Adipocyte (in vitro differentiated cells): ENCODE measurements at regions not wholly inside any gene's neighbourhood (a gene's known extent, or its start where the extent isn't known, plus 50 kb on each side); places are given as distances from the start of the nearest gene placed in this dataset.
A peak's percentile ranks its signal among the peaks of the same experiment; 100 is the strongest.

ENCODE experiments used
- DNase-seq: peaks from one replicate; pipeline ENCODE4 v3.0.0-alpha.2; 2015; ENCODE audit warnings: low read depth
- H3K27me3 ChIP-seq: replicated peaks from 2 replicates; pipeline ENCODE4 v1.7.0; 2013; ENCODE audit warnings: mild to moderate bottlenecking, low read length, moderate library complexity; ENCODE audit not compliant: control insufficient read depth, insufficient read depth
- H3K36me3 ChIP-seq: 2 replicates; pipeline ENCODE4 v1.7.0; 2013; ENCODE audit warnings: low read length, mild to moderate bottlenecking, moderate library complexity; ENCODE audit not compliant: control insufficient read depth, insufficient read depth, severe bottlenecking
- H3K4me1 ChIP-seq: 2 replicates; pipeline ENCODE4 v1.7.0; 2013; ENCODE audit warnings: mild to moderate bottlenecking, low read length, moderate library complexity; ENCODE audit not compliant: control insufficient read depth, insufficient read depth
- H3K4me3 ChIP-seq: 2 replicates; pipeline ENCODE4 v1.7.0; 2013; ENCODE audit warnings: mild to moderate bottlenecking, low read length, moderate library complexity
- H3K9ac ChIP-seq: 2 replicates; pipeline ENCODE4 v1.7.0; 2013; ENCODE audit warnings: mild to moderate bottlenecking, low read length, moderate library complexity
- H3K9me3 ChIP-seq: 2 replicates; pipeline ENCODE4 v1.7.0; 2013; ENCODE audit warnings: mild to moderate bottlenecking, low read length, moderate library complexity; ENCODE audit not compliant: control insufficient read depth

- peak overlapping the region; percentile 66 for H3K4me3 ChIP-seq
These were observed 85.9 kb downstream of the NR2F2 start for GRCh38 chr15:96416218-96416933.

GRCh38 chr15:96416934-96417759 is 86.6 kb downstream of the NR2F2 start:
- peak; percentile 41 for DNase-seq

More at GRCh38 chr15:96416218-96416933, 85.9 kb downstream of the NR2F2 start:
- no peak for DNase-seq
- no peak overlapping the region for H3K9ac ChIP-seq
- no peaks in the 10 kb centered on the region for H3K36me3 ChIP-seq
- H3K27me3 ChIP-seq = peaks cover 81% of the 10 kb centered on the region
- H3K9me3 ChIP-seq = no peaks in the 10 kb centered on the region
- peaks cover 7% of the 10 kb centered on the region for H3K4me1 ChIP-seq

DNA sequence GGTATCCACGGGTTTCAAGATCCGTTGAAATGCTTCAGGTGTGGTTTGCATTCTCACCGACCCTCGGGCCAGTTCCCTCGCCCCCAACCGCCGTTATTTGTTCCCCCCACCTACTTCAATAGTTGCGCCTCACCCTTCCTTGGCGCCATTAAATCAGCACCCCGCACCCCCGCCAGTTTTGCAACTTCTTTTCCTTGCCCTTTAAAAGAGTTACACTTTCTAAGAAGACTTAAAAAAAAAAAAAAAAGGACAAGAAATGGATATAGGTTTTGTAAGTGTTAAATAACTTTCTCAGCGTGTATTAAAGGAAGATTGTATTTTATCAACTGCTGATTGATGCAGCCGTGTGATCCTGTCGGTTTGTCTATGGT is 87.2 kb downstream of the NR2F2 start:
- peaks cover 7% of the 10 kb centered on the region for H3K4me1 ChIP-seq
- no peaks in the 10 kb centered on the region for H3K9me3 ChIP-seq
- no peak overlapping the region for H3K9ac ChIP-seq
- no peaks in the 10 kb centered on the region for H3K36me3 ChIP-seq
- DNase-seq = no peak
- no peak overlapping the region for H3K4me3 ChIP-seq
- H3K27me3 ChIP-seq = peaks cover 77% of the 10 kb centered on the region

More at GRCh38 chr15:96416934-96417759, 86.6 kb downstream of the NR2F2 start:
- H3K27me3 ChIP-seq = peaks cover 77% of the 10 kb centered on the region
- peak overlapping the region; percentile 66 for H3K4me3 ChIP-seq
- no peak overlapping the region for H3K9ac ChIP-seq
- H3K36me3 ChIP-seq = no peaks in the 10 kb centered on the region
- H3K9me3 ChIP-seq = no peaks in the 10 kb centered on the region
- H3K4me1 ChIP-seq = peaks cover 7% of the 10 kb centered on the region

DNA sequence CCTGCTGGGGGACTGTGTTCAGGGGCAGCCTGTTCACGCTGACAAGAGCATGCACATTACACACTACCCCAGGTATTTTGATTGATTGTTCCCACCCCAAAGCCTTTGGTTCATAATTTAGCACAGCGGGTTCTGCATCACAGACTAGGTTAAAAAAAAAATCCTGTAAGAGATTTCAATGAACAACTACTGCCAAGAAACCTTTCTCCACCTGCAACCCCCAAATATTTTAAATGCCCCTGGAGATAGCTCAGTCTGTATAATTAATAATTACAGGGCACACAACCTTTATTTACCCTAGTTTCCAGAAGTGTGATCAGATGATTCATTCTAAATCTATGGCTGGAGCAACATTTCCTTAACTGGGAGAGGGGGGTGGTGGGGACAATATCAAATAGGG is 87.6 kb downstream of the NR2F2 start:
- Histone ChIP-seq H3K4me3 (no peak overlapping the region), H3K9ac (no peak overlapping the region), H3K27me3 (peaks cover 75% of the 10 kb centered on the region), H3K4me1 (peaks cover 7% of the 10 kb centered on the region), H3K9me3 (no peaks in the 10 kb centered on the region), H3K36me3 (no peaks in the 10 kb centered on the region)
- DNase-seq = no peak

DNA sequence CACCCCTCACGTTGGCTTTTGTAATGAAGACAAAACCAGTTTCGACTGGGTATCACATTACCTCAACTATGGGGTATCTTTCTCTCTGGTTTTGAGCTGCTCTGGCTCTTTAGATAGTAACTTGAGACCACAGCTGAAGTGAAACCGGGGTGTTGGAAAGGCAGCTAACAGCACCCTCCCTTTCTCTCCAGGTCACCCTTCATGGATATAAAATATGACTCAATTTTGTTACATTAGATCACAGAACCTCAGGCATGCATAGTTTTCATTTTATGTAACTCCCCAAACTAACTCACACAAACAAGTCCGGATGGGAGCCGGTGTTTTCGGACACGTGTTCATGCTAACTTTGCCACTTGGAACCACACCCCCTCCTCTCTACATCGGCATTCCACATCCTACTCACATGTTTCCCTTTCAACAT is 90.7 kb downstream of the NR2F2 start:
- H3K4me1 ChIP-seq = peaks cover 9% of the 10 kb centered on the region
- H3K36me3 ChIP-seq = no peaks in the 10 kb centered on the region
- H3K9me3 ChIP-seq = no peaks in the 10 kb centered on the region
- peak; percentile 23 for DNase-seq
- peaks cover 45% of the 10 kb centered on the region for H3K27me3 ChIP-seq
- no peak overlapping the region for H3K4me3 ChIP-seq
- no peak overlapping the region for H3K9ac ChIP-seq

DNA sequence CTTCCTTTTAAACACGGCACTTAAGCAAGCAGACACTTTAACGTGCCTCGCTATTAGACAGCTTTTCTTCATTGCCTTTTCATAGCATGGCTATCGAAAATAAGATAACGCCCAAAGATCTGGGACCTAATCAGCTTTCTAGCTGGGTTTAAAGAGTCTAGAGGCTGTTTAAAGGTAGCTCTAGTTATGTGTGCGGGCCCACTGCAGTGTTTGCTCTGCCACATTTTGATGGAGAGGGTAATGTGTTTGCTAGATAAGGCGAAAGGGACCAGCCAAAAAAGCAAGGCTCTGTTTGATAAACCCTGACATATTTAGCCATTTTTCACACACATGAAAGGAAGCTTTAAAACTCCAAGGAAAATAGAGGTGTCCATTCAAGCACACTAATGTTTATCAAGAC is 91.6 kb downstream of the NR2F2 start:
- Histone ChIP-seq H3K9ac (no peak overlapping the region), H3K27me3 (peaks cover 36% of the 10 kb centered on the region), H3K36me3 (no peaks in the 10 kb centered on the region), H3K4me3 (no peak overlapping the region), H3K4me1 (peaks cover 10% of the 10 kb centered on the region), H3K9me3 (no peaks in the 10 kb centered on the region)
- DNase-seq = no peak

DNA sequence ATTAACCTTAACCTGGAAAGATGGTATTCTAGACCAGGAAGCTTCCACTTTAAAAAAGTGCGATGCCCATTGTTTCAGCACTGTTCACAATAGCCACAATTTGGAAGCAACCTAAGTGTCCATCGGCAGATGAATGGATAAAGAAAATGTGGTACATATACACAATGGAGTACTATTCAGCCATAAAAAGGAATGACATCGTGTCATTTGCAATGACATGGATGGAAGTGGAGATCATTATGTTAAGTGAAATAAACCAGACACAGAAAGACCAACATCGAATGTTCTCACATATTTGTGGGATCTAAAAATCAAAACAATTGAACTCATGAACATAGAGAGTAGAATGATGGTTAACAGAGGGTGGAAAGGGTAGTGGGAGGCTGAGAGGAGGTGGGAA is 94.2 kb downstream of the NR2F2 start:
- H3K4me3 ChIP-seq = no peak overlapping the region
- no peak for DNase-seq
- H3K4me1 ChIP-seq = peaks cover 20% of the 10 kb centered on the region
- peaks cover 13% of the 10 kb centered on the region for H3K27me3 ChIP-seq
- no peaks in the 10 kb centered on the region for H3K36me3 ChIP-seq
- H3K9me3 ChIP-seq = no peaks in the 10 kb centered on the region
- H3K9ac ChIP-seq = no peak overlapping the region

DNA sequence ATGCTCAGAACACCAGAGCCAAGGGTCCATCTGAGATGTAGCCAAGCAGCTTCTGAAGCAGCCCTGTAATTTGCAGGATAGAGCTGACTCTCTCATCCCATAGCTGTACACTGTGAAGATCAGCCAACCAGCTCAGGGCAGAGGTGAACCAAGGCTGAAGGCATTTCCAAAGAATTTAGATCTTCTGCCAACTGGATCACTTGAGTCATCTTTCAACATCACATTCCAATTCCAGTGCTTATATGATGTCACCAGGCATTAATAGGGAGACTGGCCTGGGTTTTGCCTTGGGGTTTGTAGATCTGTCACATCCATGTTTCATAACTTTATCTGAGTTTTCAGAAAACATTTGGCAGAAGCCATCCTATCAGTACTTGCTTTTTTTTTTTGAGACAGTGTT is 98.2 kb downstream of the NR2F2 start:
- DNase-seq = peak; percentile 91
- no peaks in the 10 kb centered on the region for H3K27me3 ChIP-seq
- H3K9me3 ChIP-seq = no peaks in the 10 kb centered on the region

GRCh38 chr15:96431786-96432185 is 101.3 kb downstream of the NR2F2 start:
- Histone ChIP-seq H3K36me3 (no peaks in the 10 kb centered on the region), H3K4me1 (peaks cover 15% of the 10 kb centered on the region), H3K4me3 (no peak overlapping the region), H3K9ac (no peak overlapping the region), H3K27me3 (no peaks in the 10 kb centered on the region), H3K9me3 (no peaks in the 10 kb centered on the region)
- DNase-seq = no peak

More for the DNA sequence above, 98.2 kb downstream of the NR2F2 start:
- peaks cover 20% of the 10 kb centered on the region for H3K4me1 ChIP-seq
- no peak overlapping the region for H3K9ac ChIP-seq
- H3K36me3 ChIP-seq = no peaks in the 10 kb centered on the region
- H3K4me3 ChIP-seq = no peak overlapping the region

GRCh38 chr15:96435022-96435421 is 104.5 kb downstream of the NR2F2 start:
- Histone ChIP-seq H3K4me1 (no peaks in the 10 kb centered on the region), H3K36me3 (no peaks in the 10 kb centered on the region), H3K27me3 (no peaks in the 10 kb centered on the region), H3K9me3 (no peaks in the 10 kb centered on the region), H3K4me3 (no peak overlapping the region), H3K9ac (no peak overlapping the region)
- DNase-seq = no peak

GRCh38 chr15:96435841-96436240 is 105.3 kb downstream of the NR2F2 start:
- DNase-seq = no peak
- no peak overlapping the region for H3K9ac ChIP-seq
- no peak overlapping the region for H3K4me3 ChIP-seq
- H3K4me1 ChIP-seq = no peaks in the 10 kb centered on the region
- H3K9me3 ChIP-seq = no peaks in the 10 kb centered on the region
- no peaks in the 10 kb centered on the region for H3K27me3 ChIP-seq
- no peaks in the 10 kb centered on the region for H3K36me3 ChIP-seq
